K562 (cell line): ENCODE measurements at regions not wholly inside any gene's neighbourhood (a gene's known extent, or its start where the extent isn't known, plus 50 kb on each side); places are given as distances from the start of the nearest gene placed in this dataset.

Experiments
- ASH1L ChIP-seq: fragments of 450-650 bp; IDR thresholded peaks from 2 replicates; pipeline ENCODE4 v1.6.1; 2018; ENCODE audit warnings: borderline replicate concordance, mild to moderate bottlenecking, low read depth; ENCODE audit not compliant: partially characterized antibody
- BMI1 ChIP-seq: fragments of 150-350 bp; IDR thresholded peaks from 2 replicates; pipeline ENCODE4 v1.6.1; 2014; ENCODE audit warnings: low read length
- CHD2 ChIP-seq: IDR thresholded peaks from 2 replicates; pipeline ENCODE4 v1.6.1; 2011; ENCODE audit warnings: low read depth, low read length
- HDAC1 ChIP-seq, 2 experiments: fragments of 450-650 bp; IDR thresholded peaks; 2 replicates each; pipeline ENCODE4 v1.6.1; 2016 to 2017; ENCODE audit warnings: inconsistent platforms in 1 of 2, mild to moderate bottlenecking in 1 of 2, moderate library complexity in 1 of 2
- HDAC6 ChIP-seq: IDR thresholded peaks from 2 replicates; pipeline ENCODE4 v1.6.1; 2012; ENCODE audit warnings: low read depth, mild to moderate bottlenecking, control low read depth, inconsistent platforms, low read length, moderate library complexity
- TF ChIP-seq, protein P1 (sequence below): fragments of 200-800 bp; sonication (Bioruptor generic); IDR thresholded peaks from 2 replicates; pipeline ENCODE4 v1.6.1; 2017; ENCODE audit warnings: missing genetic modification characterization, missing compliant biosample characterization
- TF ChIP-seq, protein P2 (sequence below): fragments of 250-450 bp; sonication (Bioruptor Pico); IDR thresholded peaks from 2 replicates; pipeline ENCODE4 v1.4.0; 2020; ENCODE audit warnings: mild to moderate bottlenecking, moderate library complexity

DNA sequence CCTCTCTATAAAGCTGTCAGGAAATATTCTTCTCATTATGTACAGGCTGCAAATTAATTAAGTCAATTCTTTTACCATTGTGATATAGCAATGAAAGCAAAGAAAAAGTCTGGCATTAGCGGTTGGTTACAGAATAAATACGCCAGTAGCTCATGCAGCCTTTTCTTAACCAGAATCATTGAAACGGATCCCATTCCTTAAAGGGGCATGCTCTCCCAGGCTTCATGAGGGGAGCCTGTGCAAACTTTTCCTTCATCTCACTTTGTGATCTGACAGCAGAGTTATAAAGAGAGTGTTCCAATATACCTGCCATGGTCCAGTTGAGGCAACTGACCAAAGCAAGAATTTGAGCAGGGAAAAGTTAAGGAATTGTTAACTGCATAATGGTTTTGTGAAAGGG is 337.7 kb downstream of the EMP1 start:
- TF ChIP-seq BMI1 (no peak), ASH1L (no peak), HDAC6 (no peak), HDAC1 (IDR thresholded peaks at IDR 0.05) (no peak), CHD2 (no peak)
- TF ChIP-seq, protein P1, sequence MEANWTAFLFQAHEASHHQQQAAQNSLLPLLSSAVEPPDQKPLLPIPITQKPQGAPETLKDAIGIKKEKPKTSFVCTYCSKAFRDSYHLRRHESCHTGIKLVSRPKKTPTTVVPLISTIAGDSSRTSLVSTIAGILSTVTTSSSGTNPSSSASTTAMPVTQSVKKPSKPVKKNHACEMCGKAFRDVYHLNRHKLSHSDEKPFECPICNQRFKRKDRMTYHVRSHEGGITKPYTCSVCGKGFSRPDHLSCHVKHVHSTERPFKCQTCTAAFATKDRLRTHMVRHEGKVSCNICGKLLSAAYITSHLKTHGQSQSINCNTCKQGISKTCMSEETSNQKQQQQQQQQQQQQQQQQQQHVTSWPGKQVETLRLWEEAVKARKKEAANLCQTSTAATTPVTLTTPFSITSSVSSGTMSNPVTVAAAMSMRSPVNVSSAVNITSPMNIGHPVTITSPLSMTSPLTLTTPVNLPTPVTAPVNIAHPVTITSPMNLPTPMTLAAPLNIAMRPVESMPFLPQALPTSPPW (CRISPR knock-in tag) = no peak
- TF ChIP-seq, protein P2, sequence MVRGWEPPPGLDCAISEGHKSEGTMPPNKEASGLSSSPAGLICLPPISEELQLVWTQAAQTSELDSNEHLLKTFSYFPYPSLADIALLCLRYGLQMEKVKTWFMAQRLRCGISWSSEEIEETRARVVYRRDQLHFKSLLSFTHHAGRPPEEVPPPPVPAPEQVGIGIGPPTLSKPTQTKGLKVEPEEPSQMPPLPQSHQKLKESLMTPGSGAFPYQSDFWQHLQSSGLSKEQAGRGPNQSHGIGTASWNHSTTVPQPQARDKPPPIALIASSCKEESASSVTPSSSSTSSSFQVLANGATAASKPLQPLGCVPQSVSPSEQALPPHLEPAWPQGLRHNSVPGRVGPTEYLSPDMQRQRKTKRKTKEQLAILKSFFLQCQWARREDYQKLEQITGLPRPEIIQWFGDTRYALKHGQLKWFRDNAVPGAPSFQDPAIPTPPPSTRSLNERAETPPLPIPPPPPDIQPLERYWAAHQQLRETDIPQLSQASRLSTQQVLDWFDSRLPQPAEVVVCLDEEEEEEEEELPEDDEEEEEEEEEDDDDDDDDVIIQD (CRISPR knock-in tag) = no peak
